ENCODE measurements at regions not wholly inside any gene's neighbourhood (a gene's known extent, or its start where the extent isn't known, plus 50 kb on each side); places are given as distances from the start of the nearest gene placed in this dataset.

- H3K27me3 ChIP-seq: no peaks in the 10 kb centered on the region
- intact Hi-C loops (cut with DNase I; ENCODE audit: low total_unique reads): no loop called here
- DNase-seq: no peak
- H3K27ac ChIP-seq: no peak overlapping the region
- no peaks in the 10 kb centered on the region for H3K9me3 ChIP-seq
- 81 to 96% (median 90%) methylated on average over 6 to 7 of the region's 7 CpGs for WGBS, 5 donors
- H3K36me3 ChIP-seq: no peaks in the 10 kb centered on the region
- no peaks in the 10 kb centered on the region for H3K4me1 ChIP-seq
- TF ChIP-seq EP300 (IDR thresholded peaks at IDR 0.05) (no peak), POLR2A (IDR thresholded peaks at IDR 0.05) (no peak), POLR2AphosphoS5 (IDR thresholded peaks at IDR 0.05) (no peak)
- TF ChIP-seq, protein P1, sequence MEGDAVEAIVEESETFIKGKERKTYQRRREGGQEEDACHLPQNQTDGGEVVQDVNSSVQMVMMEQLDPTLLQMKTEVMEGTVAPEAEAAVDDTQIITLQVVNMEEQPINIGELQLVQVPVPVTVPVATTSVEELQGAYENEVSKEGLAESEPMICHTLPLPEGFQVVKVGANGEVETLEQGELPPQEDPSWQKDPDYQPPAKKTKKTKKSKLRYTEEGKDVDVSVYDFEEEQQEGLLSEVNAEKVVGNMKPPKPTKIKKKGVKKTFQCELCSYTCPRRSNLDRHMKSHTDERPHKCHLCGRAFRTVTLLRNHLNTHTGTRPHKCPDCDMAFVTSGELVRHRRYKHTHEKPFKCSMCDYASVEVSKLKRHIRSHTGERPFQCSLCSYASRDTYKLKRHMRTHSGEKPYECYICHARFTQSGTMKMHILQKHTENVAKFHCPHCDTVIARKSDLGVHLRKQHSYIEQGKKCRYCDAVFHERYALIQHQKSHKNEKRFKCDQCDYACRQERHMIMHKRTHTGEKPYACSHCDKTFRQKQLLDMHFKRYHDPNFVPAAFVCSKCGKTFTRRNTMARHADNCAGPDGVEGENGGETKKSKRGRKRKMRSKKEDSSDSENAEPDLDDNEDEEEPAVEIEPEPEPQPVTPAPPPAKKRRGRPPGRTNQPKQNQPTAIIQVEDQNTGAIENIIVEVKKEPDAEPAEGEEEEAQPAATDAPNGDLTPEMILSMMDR (IDR thresholded peaks at IDR 0.05): no peak
- H3K4me3 ChIP-seq: no peak overlapping the region
Measured at GRCh38 chr2:15771124-15771523, 169.2 kb upstream of the MYCN start.

- DNase-seq: no peak
- no peaks in the 10 kb centered on the region for H3K27me3 ChIP-seq
- H3K9me3 ChIP-seq: no peaks in the 10 kb centered on the region
- WGBS, 5 donors: 74 to 82% (median 76%) methylated on average over 10 of the region's 10 CpGs
- intact Hi-C loops (cut with DNase I; ENCODE audit: low total_unique reads): no loop called here
- no peak overlapping the region for H3K27ac ChIP-seq
- H3K4me3 ChIP-seq: no peak overlapping the region
- H3K4me1 ChIP-seq: no peaks in the 10 kb centered on the region
- TF ChIP-seq POLR2AphosphoS5 (IDR thresholded peaks at IDR 0.05) (no peak), EP300 (IDR thresholded peaks at IDR 0.05) (no peak), POLR2A (IDR thresholded peaks at IDR 0.05) (no peak)
- TF ChIP-seq, protein P1 (IDR thresholded peaks at IDR 0.05): no peak
- no peaks in the 10 kb centered on the region for H3K36me3 ChIP-seq
Measured at GRCh38 chr2:15772086-15772595, 168.2 kb upstream of the MYCN start.

DNA sequence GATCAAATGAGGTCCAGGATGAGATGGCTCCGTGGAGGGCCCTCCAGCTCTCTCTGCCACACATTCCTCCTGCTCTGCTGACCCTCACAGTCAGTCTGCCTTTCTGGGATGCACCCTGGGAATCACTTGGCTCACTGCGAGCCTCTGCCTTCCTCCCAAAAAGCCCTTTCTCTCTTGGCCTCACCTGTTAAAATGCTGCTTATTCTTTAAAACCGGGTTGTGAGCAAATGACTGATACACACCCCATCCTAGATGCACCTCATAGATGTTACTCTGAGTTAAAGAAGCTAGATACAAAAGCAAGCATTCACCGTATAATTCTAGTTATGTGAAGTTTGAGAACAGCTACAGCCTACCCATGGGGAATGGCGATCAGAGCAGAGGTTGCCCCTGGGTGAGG lies 167.7 kb upstream of the MYCN start:
- H3K27me3 ChIP-seq: no peaks in the 10 kb centered on the region
- H3K36me3 ChIP-seq: no peaks in the 10 kb centered on the region
- no peaks in the 10 kb centered on the region for H3K4me1 ChIP-seq
- H3K27ac ChIP-seq: no peak overlapping the region
- no peak overlapping the region for H3K4me3 ChIP-seq
- 69 to 87% (median 73%) methylated on average over 5 of the region's 5 CpGs for WGBS, 5 donors
- TF ChIP-seq EP300 (IDR thresholded peaks at IDR 0.05): no peak
- TF ChIP-seq POLR2AphosphoS5 (IDR thresholded peaks at IDR 0.05): no peak
- TF ChIP-seq, protein P1 (IDR thresholded peaks at IDR 0.05): no peak
- no peak for TF ChIP-seq POLR2A (IDR thresholded peaks at IDR 0.05)
- DNase-seq: no peak
- intact Hi-C loops (cut with DNase I; ENCODE audit: low total_unique reads): no loop called here
- H3K9me3 ChIP-seq: no peaks in the 10 kb centered on the region

DNA sequence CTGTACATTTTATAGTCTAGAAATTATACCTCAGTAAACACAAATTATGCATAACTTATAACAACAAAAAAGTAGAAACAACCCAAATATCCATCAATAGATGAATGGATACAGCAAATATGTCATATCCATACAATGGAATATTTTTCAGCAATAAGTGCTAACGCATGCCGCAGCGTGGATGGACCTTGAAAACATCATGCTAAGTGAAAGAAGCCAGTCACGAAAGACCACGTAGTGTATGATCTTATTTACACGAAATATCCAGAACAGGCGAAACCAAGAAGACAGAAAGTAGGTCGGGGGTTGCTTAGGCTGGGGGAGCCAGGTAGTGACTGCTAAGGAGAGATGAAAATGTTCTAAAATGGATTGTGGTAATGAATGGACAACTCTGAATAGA lies 167.1 kb upstream of the MYCN start:
- no peak for DNase-seq
- 79 to 88% (median 85%) methylated on average over 8 of the region's 8 CpGs for WGBS, 5 donors
- no peak for TF ChIP-seq EP300 (IDR thresholded peaks at IDR 0.05)
- TF ChIP-seq, protein P1 (IDR thresholded peaks at IDR 0.05): no peak
- Histone ChIP-seq H3K36me3 (no peaks in the 10 kb centered on the region), H3K27ac (no peak overlapping the region), H3K27me3 (no peaks in the 10 kb centered on the region), H3K4me1 (no peaks in the 10 kb centered on the region), H3K4me3 (no peak overlapping the region), H3K9me3 (no peaks in the 10 kb centered on the region)
- intact Hi-C loops (cut with DNase I; ENCODE audit: low total_unique reads): no loop called here
